GM12873 (cell line): ENCODE measurements at regions not wholly inside any gene's neighbourhood (a gene's known extent, or its start where the extent isn't known, plus 50 kb on each side); places are given as distances from the start of the nearest gene placed in this dataset.

Experiments used
- CTCF ChIP-seq: IDR thresholded peaks from 2 replicates; pipeline ENCODE4 v1.5.1; 2012; ENCODE audit warnings: low read depth, mild to moderate bottlenecking, moderate library complexity, low read length, control low read depth; ENCODE audit not compliant: insufficient read depth; ENCODE audit errors: missing control alignments

- no peak for TF ChIP-seq CTCF
Measured at GRCh38 chr15:26191193-26191592, 328.1 kb upstream of the ATP10A start.

GRCh38 chr15:26182441-26182840 lies 319.3 kb upstream of the ATP10A start:
- no peak for TF ChIP-seq CTCF

GRCh38 chr15:26179906-26180305 lies 316.8 kb upstream of the ATP10A start:
- TF ChIP-seq CTCF = no peak

GRCh38 chr15:26178640-26179220 lies 315.6 kb upstream of the ATP10A start:
- TF ChIP-seq CTCF = no peak

- no peak for TF ChIP-seq CTCF
Measured at GRCh38 chr15:26177816-26178215, 314.7 kb upstream of the ATP10A start.

- TF ChIP-seq CTCF = no peak
Measured at GRCh38 chr15:26176831-26177230, 313.7 kb upstream of the ATP10A start.

GRCh38 chr15:26171266-26171665 lies 308.1 kb upstream of the ATP10A start:
- no peak for TF ChIP-seq CTCF
